Astrocyte of the cerebellum (primary cell): ENCODE measurements at regions not wholly inside any gene's neighbourhood (a gene's known extent, or its start where the extent isn't known, plus 50 kb on each side); places are given as distances from the start of the nearest gene placed in this dataset.
"Not testable (repeated sequence)": the region's sequence is repeated elsewhere in the genome, so short reads cannot be mapped to it uniquely, and the experiment has no call there.

ENCODE experiments used
- DNase-seq: peaks from one replicate; pipeline ENCODE4 v3.0.0-alpha.2; 2011; ENCODE audit warnings: low read depth
- H3K4me3 ChIP-seq: 2 replicates; pipeline ENCODE4 v1.5.1; 2011; ENCODE audit warnings: mild to moderate bottlenecking, low read depth, low read length, moderate library complexity
- CTCF ChIP-seq: IDR thresholded peaks from 2 replicates; pipeline ENCODE4 v1.5.1; 2012; ENCODE audit warnings: low read length, low read depth, moderate library complexity, mild to moderate bottlenecking; ENCODE audit errors: missing control alignments
- in situ Hi-C: cut with HindIII; loops from 2 replicates; pipeline ENCODE4 v1.10.0; 2017; ENCODE audit warnings: low sequenced_read_pairs

DNA sequence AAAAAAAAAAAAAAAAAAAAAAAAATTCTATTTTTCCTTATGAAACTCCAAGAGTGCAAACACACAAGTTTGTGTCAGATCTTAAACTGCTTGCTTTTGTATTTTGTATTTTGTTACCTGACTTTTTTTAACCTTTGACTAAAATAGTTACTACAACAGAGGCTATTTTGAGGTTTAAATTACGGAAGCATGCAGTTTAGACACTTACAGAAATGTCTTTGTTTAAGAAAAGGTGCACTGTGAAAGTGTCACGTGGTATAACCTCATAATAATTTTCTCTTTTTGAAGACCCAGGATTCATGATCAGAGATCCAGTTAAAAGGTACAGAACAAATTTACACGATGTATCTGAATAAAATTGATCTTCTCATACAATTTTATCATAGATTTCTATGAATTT, 152.4 kb downstream of the SPIN4 start:
- DNase-seq, H3K4me3 ChIP-seq, in situ Hi-C loops: not testable (repeated sequence)

- H3K4me3 ChIP-seq, DNase-seq, in situ Hi-C loops: not testable (repeated sequence)
Observed at GRCh38 chrX:63192366-63193041, 158.6 kb downstream of the SPIN4 start.

DNA sequence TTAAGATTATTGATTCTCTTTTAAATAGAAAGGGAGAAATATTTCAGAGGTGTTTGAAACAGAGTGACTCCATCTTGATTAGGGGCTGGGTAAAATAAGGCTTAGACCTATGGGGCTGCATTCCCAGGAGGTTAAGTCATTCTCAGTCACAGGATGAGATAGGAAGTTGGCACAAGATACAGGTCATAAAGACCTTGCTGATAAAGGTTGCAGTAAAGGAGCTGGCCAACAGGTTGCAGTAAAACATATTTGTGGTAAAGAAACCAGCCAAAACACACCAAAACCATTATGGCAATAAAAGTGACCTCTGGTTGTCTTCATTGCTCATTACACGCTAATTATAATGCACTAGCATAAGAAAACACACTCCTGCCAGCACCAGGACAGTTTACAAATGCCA, 165.0 kb downstream of the SPIN4 start:
- H3K4me3 ChIP-seq: no peak overlapping the region
- in situ Hi-C loops: no loop called here
- no peak for DNase-seq
- no peak for TF ChIP-seq CTCF

DNA sequence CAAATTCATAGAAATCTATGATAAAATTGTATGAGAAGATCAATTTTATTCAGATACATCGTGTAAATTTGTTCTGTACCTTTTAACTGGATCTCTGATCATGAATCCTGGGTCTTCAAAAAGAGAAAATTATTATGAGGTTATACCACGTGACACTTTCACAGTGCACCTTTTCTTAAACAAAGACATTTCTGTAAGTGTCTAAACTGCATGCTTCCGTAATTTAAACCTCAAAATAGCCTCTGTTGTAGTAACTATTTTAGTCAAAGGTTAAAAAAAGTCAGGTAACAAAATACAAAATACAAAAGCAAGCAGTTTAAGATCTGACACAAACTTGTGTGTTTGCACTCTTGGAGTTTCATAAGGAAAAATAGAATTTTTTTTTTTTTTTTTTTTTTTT, 171.3 kb downstream of the SPIN4 start:
- H3K4me3 ChIP-seq, DNase-seq, in situ Hi-C loops: not testable (repeated sequence)

DNA sequence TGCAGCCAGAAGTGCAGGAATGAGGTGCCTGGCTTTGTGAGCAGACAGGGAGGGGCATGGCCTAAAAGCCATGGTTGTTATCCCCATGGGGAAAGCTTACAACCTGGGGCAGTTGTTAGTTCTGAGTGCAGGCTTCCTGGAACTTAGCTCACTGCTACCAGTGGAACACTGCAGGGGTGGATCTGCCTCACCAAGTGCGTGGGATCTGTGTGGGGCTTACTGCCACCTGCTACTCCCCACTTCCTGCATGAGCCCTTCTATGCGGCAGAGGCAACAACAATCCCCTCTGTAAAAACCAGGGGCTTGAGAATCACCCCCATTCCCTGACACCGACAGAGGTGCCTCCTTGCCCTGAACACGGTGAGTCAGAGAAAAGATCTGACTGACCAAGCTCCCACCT, 174.6 kb downstream of the SPIN4 start:
- in situ Hi-C loops, DNase-seq, H3K4me3 ChIP-seq: not testable (repeated sequence)

GRCh38 chrX:63173841-63174718, 177.1 kb downstream of the SPIN4 start:
- DNase-seq, in situ Hi-C loops, H3K4me3 ChIP-seq: not testable (repeated sequence)

DNA sequence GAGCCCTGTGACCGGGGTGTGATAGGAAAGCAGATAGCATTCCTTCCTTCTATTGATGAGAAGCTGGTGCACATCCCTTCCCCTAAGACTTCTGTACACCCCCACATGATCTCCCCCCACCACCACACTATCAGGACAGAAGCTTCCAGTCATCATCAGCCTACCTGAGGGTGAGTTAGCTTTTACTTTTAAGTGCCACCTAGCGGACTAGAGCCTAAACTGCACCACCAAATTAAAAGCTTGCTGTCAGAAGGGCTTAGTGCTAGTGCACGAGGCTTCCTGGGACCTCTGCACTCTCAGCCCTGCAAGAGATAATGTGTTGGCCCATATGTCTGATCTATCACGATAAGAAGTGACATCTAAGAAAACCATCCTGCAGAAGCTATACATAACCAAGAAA, 181.7 kb downstream of the SPIN4 start:
- DNase-seq, H3K4me3 ChIP-seq, in situ Hi-C loops: not testable (repeated sequence)

DNA sequence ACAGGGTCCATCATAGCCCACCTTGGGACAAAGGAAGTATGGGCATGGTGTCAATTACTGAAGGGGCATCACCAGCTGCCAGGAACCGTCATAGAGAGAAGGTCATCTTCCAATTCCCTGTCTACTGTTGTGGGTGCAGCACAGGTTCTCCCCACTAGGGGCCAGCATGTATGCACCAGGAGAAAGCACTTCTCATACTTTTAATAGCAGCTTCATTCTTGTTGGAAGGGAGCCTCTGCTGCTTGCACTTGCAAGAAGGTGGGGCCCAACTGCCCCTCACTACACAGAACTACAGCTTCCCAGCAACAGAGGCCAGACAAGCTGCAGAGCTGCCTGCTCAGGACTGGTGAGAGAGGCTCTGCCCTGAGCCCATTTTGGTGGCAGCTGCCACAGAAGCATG, 182.2 kb downstream of the SPIN4 start:
- H3K4me3 ChIP-seq, in situ Hi-C loops, DNase-seq: not testable (repeated sequence)

DNA sequence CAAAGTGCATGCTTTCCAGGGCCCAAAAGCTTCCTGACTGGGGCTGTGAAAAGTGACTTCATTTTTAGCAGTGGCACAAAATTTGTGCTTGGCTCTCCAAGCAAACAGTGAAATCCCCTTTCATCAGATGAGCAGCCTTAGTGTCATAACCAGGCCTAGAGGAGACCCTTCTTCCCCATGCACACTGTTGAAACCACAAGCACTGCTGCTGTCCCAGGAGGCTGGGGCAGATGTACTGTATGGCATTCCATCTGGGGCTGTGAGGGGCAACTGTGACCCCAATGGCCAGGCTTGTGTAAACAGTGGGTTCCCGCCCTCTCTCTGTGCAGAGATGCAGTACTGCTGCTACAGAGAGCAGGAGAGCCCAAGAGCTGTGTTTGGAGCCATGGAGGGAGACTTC, 184.1 kb downstream of the SPIN4 start:
- DNase-seq, H3K4me3 ChIP-seq, in situ Hi-C loops: not testable (repeated sequence)

GRCh38 chrX:63160994-63161393, 190.1 kb downstream of the SPIN4 start:
- H3K4me3 ChIP-seq, in situ Hi-C loops, DNase-seq: not testable (repeated sequence)

DNA sequence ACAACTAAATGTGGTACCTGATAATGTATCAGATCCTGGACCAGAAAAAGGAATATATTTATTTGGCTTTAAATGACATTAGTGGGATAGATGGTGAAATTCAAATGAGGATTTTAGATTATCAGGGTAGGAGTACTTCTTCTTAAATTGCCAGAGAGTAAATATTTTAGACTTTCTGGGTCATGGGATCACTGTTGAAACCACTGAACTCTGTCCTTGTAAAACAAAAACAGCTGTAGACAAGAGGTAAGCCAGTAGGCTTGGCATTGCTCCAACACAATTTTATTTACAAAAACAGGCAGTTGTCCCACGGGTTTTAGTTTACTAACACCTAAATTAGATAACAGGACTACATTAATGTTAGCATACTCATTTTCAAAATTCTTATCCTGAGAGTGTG, 190.8 kb downstream of the SPIN4 start:
- H3K4me3 ChIP-seq, DNase-seq, in situ Hi-C loops: not testable (repeated sequence)

DNA sequence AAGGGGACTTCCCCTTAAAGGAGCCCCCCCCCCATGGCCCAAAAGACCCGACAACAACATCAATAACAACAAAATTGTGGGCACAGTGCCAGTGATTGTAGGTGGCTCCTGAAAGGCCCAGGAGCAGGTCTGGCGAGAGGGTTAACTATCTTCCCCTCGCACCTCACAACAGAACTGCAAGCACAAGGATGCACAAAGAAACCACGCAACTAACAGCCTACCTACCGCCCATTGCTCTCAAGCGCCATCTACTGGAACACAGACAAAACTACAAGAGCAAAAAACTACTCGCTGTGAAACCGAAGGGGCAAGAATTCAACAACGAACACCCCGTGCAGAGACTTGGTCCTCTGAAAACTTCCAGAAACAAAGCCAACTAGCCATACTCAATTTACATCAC, 205.6 kb downstream of the SPIN4 start:
- H3K4me3 ChIP-seq, DNase-seq, in situ Hi-C loops: not testable (repeated sequence)

- H3K4me3 ChIP-seq, in situ Hi-C loops, DNase-seq: not testable (repeated sequence)
Observed at GRCh38 chrX:63142588-63142987, 208.5 kb downstream of the SPIN4 start.

DNA sequence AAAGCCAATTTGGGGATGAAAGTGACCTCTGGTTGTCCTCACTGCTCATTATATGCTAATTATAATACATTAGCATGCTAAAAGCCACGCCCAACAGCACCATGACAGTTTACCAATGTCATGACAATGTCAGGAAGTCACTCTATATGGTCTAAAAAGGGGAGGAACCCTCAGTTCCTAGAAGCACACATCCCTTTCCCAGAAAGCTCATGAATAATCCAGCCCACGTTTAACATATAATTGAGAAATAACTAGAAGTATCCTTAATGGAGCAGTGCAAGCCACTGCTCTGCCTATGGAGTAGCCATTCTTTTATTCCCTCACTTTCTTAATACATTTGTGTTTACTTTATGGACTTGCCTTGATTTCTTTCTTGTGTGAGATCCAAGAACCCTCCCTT, 215.3 kb downstream of the SPIN4 start:
- H3K4me3 ChIP-seq, DNase-seq, in situ Hi-C loops: not testable (repeated sequence)
